ENCODE measurements at regions not wholly inside any gene's neighbourhood (a gene's known extent, or its start where the extent isn't known, plus 50 kb on each side); places are given as distances from the start of the nearest gene placed in this dataset.
"Not testable (repeated sequence)": the region's sequence is repeated elsewhere in the genome, so short reads cannot be mapped to it uniquely, and the experiment has no call there.

- no peaks in the 10 kb centered on the region for H3K36me3 ChIP-seq (ENCODE audit: control insufficient read depth, insufficient read depth, low read length)
- peaks cover 21% of the 10 kb centered on the region for H3K27me3 ChIP-seq (ENCODE audit: control insufficient read depth, insufficient read depth, low read length)
- H3K9ac ChIP-seq (ENCODE audit: low read depth, low read length), result no peak overlapping the region
- H3K4me3 ChIP-seq (ENCODE audit: low read depth, low read length), result no peak overlapping the region
- no peaks in the 10 kb centered on the region for H3K4me1 ChIP-seq (ENCODE audit: control insufficient read depth, insufficient read depth, low read length)
- no peaks in the 10 kb centered on the region for H3K9me3 ChIP-seq (ENCODE audit: control insufficient read depth, insufficient read depth, low read length)
Observed at GRCh38 chr6:28673417-28673786, 147.7 kb downstream of the GPX5 start.

- H3K9ac ChIP-seq (ENCODE audit: low read depth, low read length), result no peak overlapping the region
- H3K27me3 ChIP-seq (ENCODE audit: control insufficient read depth, insufficient read depth, low read length), result peaks cover 21% of the 10 kb centered on the region
- no peaks in the 10 kb centered on the region for H3K4me1 ChIP-seq (ENCODE audit: control insufficient read depth, insufficient read depth, low read length)
- peak overlapping the region; percentile 92 for H3K4me3 ChIP-seq (ENCODE audit: low read depth, low read length)
- H3K36me3 ChIP-seq (ENCODE audit: control insufficient read depth, insufficient read depth, low read length), result no peaks in the 10 kb centered on the region
- no peaks in the 10 kb centered on the region for H3K9me3 ChIP-seq (ENCODE audit: control insufficient read depth, insufficient read depth, low read length)
Observed at GRCh38 chr6:28673787-28674671, 148.3 kb downstream of the GPX5 start.

- Histone ChIP-seq H3K4me1 (ENCODE audit: control insufficient read depth, insufficient read depth, low read length) (no peaks in the 10 kb centered on the region), H3K4me3 (ENCODE audit: low read depth, low read length) (no peak overlapping the region), H3K36me3 (ENCODE audit: control insufficient read depth, insufficient read depth, low read length) (no peaks in the 10 kb centered on the region), H3K27me3 (ENCODE audit: control insufficient read depth, insufficient read depth, low read length) (peaks cover 21% of the 10 kb centered on the region), H3K9ac (ENCODE audit: low read depth, low read length) (no peak overlapping the region), H3K9me3 (ENCODE audit: control insufficient read depth, insufficient read depth, low read length) (no peaks in the 10 kb centered on the region)
Observed at GRCh38 chr6:28675600-28675999, 149.9 kb downstream of the GPX5 start.

- no peak overlapping the region for H3K9ac ChIP-seq (ENCODE audit: low read depth, low read length)
Observed at GRCh38 chr6:28682542-28682941, 156.9 kb downstream of the GPX5 start.

GRCh38 chr6:28682956-28683685 lies 157.4 kb downstream of the GPX5 start:
- not testable (repeated sequence) for H3K4me3 ChIP-seq (ENCODE audit: low read depth, low read length); H3K36me3 ChIP-seq (ENCODE audit: control insufficient read depth, insufficient read depth, low read length); H3K9me3 ChIP-seq (ENCODE audit: control insufficient read depth, insufficient read depth, low read length); H3K4me1 ChIP-seq (ENCODE audit: control insufficient read depth, insufficient read depth, low read length); H3K9ac ChIP-seq (ENCODE audit: low read depth, low read length); H3K27me3 ChIP-seq (ENCODE audit: control insufficient read depth, insufficient read depth, low read length)

More at GRCh38 chr6:28682542-28682941, 156.9 kb downstream of the GPX5 start:
- Histone ChIP-seq H3K4me1 (ENCODE audit: control insufficient read depth, insufficient read depth, low read length) (no peaks in the 10 kb centered on the region), H3K4me3 (ENCODE audit: low read depth, low read length) (no peak overlapping the region), H3K27me3 (ENCODE audit: control insufficient read depth, insufficient read depth, low read length) (peaks cover 5% of the 10 kb centered on the region), H3K9me3 (ENCODE audit: control insufficient read depth, insufficient read depth, low read length) (no peaks in the 10 kb centered on the region), H3K36me3 (ENCODE audit: control insufficient read depth, insufficient read depth, low read length) (no peaks in the 10 kb centered on the region)

- Histone ChIP-seq H3K27me3 (ENCODE audit: control insufficient read depth, insufficient read depth, low read length) (peaks cover 5% of the 10 kb centered on the region), H3K36me3 (ENCODE audit: control insufficient read depth, insufficient read depth, low read length) (no peaks in the 10 kb centered on the region), H3K9ac (ENCODE audit: low read depth, low read length) (no peak overlapping the region), H3K9me3 (ENCODE audit: control insufficient read depth, insufficient read depth, low read length) (no peaks in the 10 kb centered on the region), H3K4me1 (ENCODE audit: control insufficient read depth, insufficient read depth, low read length) (no peaks in the 10 kb centered on the region), H3K4me3 (ENCODE audit: low read depth, low read length) (no peak overlapping the region)
Observed at GRCh38 chr6:28683945-28684538, 158.4 kb downstream of the GPX5 start.

- not testable (repeated sequence) for H3K36me3 ChIP-seq (ENCODE audit: control insufficient read depth, insufficient read depth, low read length); H3K9ac ChIP-seq (ENCODE audit: low read depth, low read length); H3K9me3 ChIP-seq (ENCODE audit: control insufficient read depth, insufficient read depth, low read length); H3K4me3 ChIP-seq (ENCODE audit: low read depth, low read length); H3K27me3 ChIP-seq (ENCODE audit: control insufficient read depth, insufficient read depth, low read length); H3K4me1 ChIP-seq (ENCODE audit: control insufficient read depth, insufficient read depth, low read length)
Observed at GRCh38 chr6:28685960-28686359, 160.3 kb downstream of the GPX5 start.

GRCh38 chr6:28686446-28687027 lies 160.9 kb downstream of the GPX5 start:
- H3K36me3 ChIP-seq (ENCODE audit: control insufficient read depth, insufficient read depth, low read length); H3K9ac ChIP-seq (ENCODE audit: low read depth, low read length); H3K4me3 ChIP-seq (ENCODE audit: low read depth, low read length); H3K4me1 ChIP-seq (ENCODE audit: control insufficient read depth, insufficient read depth, low read length); H3K9me3 ChIP-seq (ENCODE audit: control insufficient read depth, insufficient read depth, low read length): not testable (repeated sequence)
- H3K27me3 ChIP-seq (ENCODE audit: control insufficient read depth, insufficient read depth, low read length), result peaks cover 12% of the 10 kb centered on the region

GRCh38 chr6:28687309-28687981 lies 161.8 kb downstream of the GPX5 start:
- not testable (repeated sequence) for H3K9ac ChIP-seq (ENCODE audit: low read depth, low read length); H3K4me1 ChIP-seq (ENCODE audit: control insufficient read depth, insufficient read depth, low read length); H3K9me3 ChIP-seq (ENCODE audit: control insufficient read depth, insufficient read depth, low read length); H3K36me3 ChIP-seq (ENCODE audit: control insufficient read depth, insufficient read depth, low read length); H3K4me3 ChIP-seq (ENCODE audit: low read depth, low read length)
- peaks cover 19% of the 10 kb centered on the region for H3K27me3 ChIP-seq (ENCODE audit: control insufficient read depth, insufficient read depth, low read length)

- not testable (repeated sequence) for H3K9me3 ChIP-seq (ENCODE audit: control insufficient read depth, insufficient read depth, low read length); H3K4me3 ChIP-seq (ENCODE audit: low read depth, low read length); H3K9ac ChIP-seq (ENCODE audit: low read depth, low read length); H3K4me1 ChIP-seq (ENCODE audit: control insufficient read depth, insufficient read depth, low read length); H3K36me3 ChIP-seq (ENCODE audit: control insufficient read depth, insufficient read depth, low read length)
- peaks cover 63% of the 10 kb centered on the region for H3K27me3 ChIP-seq (ENCODE audit: control insufficient read depth, insufficient read depth, low read length)
Observed at GRCh38 chr6:28691991-28692390, 166.3 kb downstream of the GPX5 start.

- Histone ChIP-seq H3K9me3 (ENCODE audit: control insufficient read depth, insufficient read depth, low read length) (no peaks in the 10 kb centered on the region), H3K4me3 (ENCODE audit: low read depth, low read length) (peak overlapping the region; percentile 59), H3K9ac (ENCODE audit: low read depth, low read length) (no peak overlapping the region), H3K36me3 (ENCODE audit: control insufficient read depth, insufficient read depth, low read length) (no peaks in the 10 kb centered on the region), H3K4me1 (ENCODE audit: control insufficient read depth, insufficient read depth, low read length) (peaks cover 6% of the 10 kb centered on the region), H3K27me3 (ENCODE audit: control insufficient read depth, insufficient read depth, low read length) (peaks cover 68% of the 10 kb centered on the region)
Observed at GRCh38 chr6:28693033-28693750, 167.5 kb downstream of the GPX5 start.

Data from iPS-15b (cell line).